ENCODE measurements at regions not wholly inside any gene's neighbourhood (a gene's known extent, or its start where the extent isn't known, plus 50 kb on each side); places are given as distances from the start of the nearest gene placed in this dataset.
A peak's percentile ranks its signal among the peaks of the same experiment; 100 is the strongest.

DNA sequence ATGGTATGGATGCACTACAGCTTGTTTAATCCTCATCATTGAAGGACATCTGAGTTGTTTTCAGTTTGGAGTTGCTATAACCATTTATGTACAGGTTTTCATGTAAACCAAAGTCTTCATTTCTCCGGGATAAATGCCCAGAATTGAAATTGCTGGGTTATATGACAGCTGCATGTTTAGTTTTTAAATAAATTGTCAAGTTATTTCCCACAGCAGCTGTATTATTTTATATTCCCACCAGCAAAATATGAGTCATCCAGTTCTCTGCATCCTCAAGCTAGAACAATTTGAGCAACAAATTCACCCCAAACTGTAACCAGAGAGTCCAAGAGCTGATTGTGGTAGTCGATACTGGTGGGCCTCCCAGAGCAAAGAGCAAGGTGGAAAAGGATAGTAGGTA is 125.6 kb upstream of the PRNP start:
- DNase-seq (ENCODE audit: low read depth), result peak; percentile 32
- TF ChIP-seq, protein P1, sequence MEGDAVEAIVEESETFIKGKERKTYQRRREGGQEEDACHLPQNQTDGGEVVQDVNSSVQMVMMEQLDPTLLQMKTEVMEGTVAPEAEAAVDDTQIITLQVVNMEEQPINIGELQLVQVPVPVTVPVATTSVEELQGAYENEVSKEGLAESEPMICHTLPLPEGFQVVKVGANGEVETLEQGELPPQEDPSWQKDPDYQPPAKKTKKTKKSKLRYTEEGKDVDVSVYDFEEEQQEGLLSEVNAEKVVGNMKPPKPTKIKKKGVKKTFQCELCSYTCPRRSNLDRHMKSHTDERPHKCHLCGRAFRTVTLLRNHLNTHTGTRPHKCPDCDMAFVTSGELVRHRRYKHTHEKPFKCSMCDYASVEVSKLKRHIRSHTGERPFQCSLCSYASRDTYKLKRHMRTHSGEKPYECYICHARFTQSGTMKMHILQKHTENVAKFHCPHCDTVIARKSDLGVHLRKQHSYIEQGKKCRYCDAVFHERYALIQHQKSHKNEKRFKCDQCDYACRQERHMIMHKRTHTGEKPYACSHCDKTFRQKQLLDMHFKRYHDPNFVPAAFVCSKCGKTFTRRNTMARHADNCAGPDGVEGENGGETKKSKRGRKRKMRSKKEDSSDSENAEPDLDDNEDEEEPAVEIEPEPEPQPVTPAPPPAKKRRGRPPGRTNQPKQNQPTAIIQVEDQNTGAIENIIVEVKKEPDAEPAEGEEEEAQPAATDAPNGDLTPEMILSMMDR (conservative IDR thresholded peaks at IDR 0.05; ENCODE audit: low read depth, low read length), result no peak
- no peak overlapping the region for H3K4me3 ChIP-seq (ENCODE audit: low read depth, low read length)

DNA sequence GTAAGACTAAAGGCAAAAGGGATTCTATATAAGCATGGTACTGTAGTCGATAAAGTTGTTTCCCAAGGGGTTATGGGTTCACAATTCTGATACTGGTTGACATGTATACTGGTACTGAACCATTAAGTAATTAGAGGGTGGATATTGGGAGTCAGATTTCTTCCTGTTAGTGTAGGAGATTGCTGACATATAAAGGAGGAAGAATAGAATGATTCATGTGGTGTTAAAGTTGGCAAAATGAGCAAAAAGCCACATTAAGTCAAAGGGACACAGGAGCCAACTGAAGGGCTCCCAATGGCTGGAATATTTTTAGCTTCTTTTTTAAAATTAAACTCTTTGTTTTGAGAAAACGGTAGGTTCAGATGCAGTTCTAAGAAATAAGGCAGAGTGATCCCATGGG is 126.3 kb upstream of the PRNP start:
- H3K4me3 ChIP-seq (ENCODE audit: low read depth, low read length), result no peak overlapping the region
- DNase-seq (ENCODE audit: low read depth), result no peak
- TF ChIP-seq, protein P1 (conservative IDR thresholded peaks at IDR 0.05; ENCODE audit: low read depth, low read length), result no peak

DNA sequence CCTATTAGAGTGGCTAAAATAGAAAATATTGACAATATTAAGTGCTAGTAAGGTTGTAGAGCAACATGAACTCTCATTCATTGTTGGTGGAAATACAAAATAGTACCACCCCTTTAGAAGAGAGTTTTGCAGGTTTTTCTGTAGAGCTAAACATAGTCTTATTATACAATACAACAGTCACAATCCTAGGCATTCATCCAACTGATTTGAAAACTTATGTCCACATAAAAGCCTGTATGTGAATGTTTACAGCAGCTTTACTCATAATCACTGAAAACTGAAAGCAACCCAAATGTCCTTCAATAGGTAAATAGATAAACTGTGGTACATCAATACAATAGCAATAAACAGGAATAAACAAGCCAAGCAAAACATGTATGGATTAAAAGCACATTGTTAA is 127.2 kb upstream of the PRNP start:
- no peak for DNase-seq (ENCODE audit: low read depth)
- TF ChIP-seq, protein P1 (conservative IDR thresholded peaks at IDR 0.05; ENCODE audit: low read depth, low read length), result no peak
- no peak overlapping the region for H3K4me3 ChIP-seq (ENCODE audit: low read depth, low read length)

DNA sequence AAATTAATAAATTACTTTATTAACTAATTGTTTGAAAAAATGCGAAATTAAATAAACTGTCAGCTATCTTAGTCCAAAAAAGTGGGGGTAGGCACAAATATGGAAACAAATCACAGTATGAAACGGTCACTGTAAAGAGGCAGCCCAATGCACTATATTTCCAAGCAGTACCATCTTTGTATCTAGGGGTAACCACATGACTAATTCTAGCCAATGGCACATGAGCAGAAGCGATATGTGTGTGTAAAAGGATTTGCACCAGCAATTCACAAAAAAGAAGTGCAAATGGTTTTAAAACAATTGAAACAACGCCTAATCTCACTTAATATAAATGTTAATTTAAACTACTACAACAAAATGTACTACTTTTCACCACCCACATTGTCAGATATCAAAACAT is 129.5 kb upstream of the PRNP start:
- no peak overlapping the region for H3K4me3 ChIP-seq (ENCODE audit: low read depth, low read length)
- no peak for DNase-seq (ENCODE audit: low read depth)
- TF ChIP-seq, protein P1 (conservative IDR thresholded peaks at IDR 0.05; ENCODE audit: low read depth, low read length), result no peak

DNA sequence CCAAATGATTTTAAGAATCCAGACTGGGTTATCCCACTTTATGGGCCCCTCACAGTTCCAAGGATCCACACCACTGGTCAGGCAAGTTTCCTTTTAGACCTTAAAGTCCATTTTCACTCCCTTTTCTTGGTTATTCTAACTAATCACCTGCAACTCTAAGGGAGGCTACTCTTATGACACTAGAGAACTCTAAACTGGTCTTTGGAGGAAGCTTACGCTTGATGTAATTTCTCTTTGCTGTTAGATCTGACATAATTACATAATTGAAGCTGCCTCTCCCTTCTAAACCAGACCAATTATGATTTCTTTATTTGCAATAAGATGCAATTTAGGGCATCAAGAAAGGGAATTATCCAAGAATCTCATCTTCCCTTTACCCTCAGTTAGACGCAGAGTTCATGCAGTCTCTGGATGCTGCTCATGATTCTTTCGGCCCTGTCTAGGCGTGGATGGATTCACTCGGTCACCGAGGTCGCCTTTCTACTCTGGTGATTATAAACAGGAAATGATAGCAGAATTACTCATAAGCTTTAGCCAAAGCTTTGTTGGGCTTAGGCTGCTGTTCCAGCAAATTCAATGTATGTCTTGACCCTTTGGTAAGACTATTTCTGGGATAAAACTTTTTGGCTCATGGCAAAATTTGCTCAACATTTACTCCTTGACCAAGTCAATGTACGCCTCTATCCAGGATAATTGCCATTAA is 130.9 kb upstream of the PRNP start:
- TF ChIP-seq, protein P1 (conservative IDR thresholded peaks at IDR 0.05; ENCODE audit: low read depth, low read length), result no peak
- DNase-seq (ENCODE audit: low read depth), result peak; percentile 54
- no peak overlapping the region for H3K4me3 ChIP-seq (ENCODE audit: low read depth, low read length)

DNA sequence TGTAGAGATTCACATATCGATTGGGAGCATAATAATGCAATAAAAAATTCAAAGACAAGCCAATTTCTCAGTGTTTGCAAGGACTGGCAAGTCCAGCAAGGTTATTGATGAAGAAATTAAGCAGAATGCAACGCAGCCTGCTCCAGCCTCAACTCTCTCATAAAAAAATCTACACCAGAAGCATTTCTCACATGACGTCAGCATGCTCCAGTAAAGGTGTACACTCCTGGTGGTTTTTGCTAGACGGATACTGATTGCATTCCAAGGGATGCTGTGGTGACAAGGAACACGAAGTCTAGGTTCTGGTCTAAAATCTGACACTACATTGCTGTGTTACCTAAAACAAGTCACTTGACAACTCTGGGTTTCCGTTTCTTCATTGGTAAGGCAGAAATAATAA is 131.9 kb upstream of the PRNP start:
- DNase-seq (ENCODE audit: low read depth), result no peak

More for the DNA sequence above, 131.9 kb upstream of the PRNP start:
- H3K4me3 ChIP-seq (ENCODE audit: low read depth, low read length), result no peak overlapping the region
- TF ChIP-seq, protein P1 (conservative IDR thresholded peaks at IDR 0.05; ENCODE audit: low read depth, low read length), result no peak
